Parathyroid adenoma (tissue), 2 donors: ENCODE measurements at regions not wholly inside any gene's neighbourhood (a gene's known extent, or its start where the extent isn't known, plus 50 kb on each side); places are given as distances from the start of the nearest gene placed in this dataset.

ENCODE experiments used
- H2AFZ ChIP-seq: fragments of 300-600 bp; sonication (generic); one replicate; pipeline ENCODE4 v1.7.0; 2017; ENCODE audit warnings: antibody characterized with exemption, mild to moderate bottlenecking
- H3K27ac ChIP-seq: fragments of 300-600 bp; sonication (generic); one replicate; pipeline ENCODE4 v1.7.0; 2017
- H3K27me3 ChIP-seq: fragments of 300-600 bp; sonication (generic); one replicate; pipeline ENCODE4 v1.7.0; 2017; ENCODE audit warnings: low read length; ENCODE audit not compliant: control insufficient read depth, insufficient read depth
- H3K36me3 ChIP-seq: fragments of 300-600 bp; sonication (generic); one replicate; pipeline ENCODE4 v1.7.0; 2017; ENCODE audit warnings: low read length; ENCODE audit not compliant: control insufficient read depth, insufficient read depth
- H3K4me1 ChIP-seq: fragments of 300-600 bp; sonication (generic); one replicate; pipeline ENCODE4 v1.7.0; 2017; ENCODE audit warnings: control low read depth
- H3K4me2 ChIP-seq: fragments of 300-600 bp; sonication (generic); one replicate; pipeline ENCODE4 v1.7.0; 2017; ENCODE audit warnings: low read length
- H3K4me3 ChIP-seq: fragments of 300-600 bp; sonication (generic); one replicate; pipeline ENCODE4 v1.7.0; 2017; ENCODE audit warnings: low read depth, low read length
- H3K79me2 ChIP-seq: fragments of 300-600 bp; sonication (generic); one replicate; pipeline ENCODE4 v1.7.0; 2017; ENCODE audit warnings: control low read depth
- H3K9ac ChIP-seq: fragments of 300-600 bp; sonication (generic); one replicate; pipeline ENCODE4 v1.7.0; 2017; ENCODE audit warnings: mild to moderate bottlenecking
- H3K9me3 ChIP-seq: fragments of 300-600 bp; sonication (generic); one replicate; pipeline ENCODE4 v1.7.0; 2017; ENCODE audit warnings: low read length; ENCODE audit not compliant: control insufficient read depth
- TF ChIP-seq, protein P1 (sequence below): fragments of 300-600 bp; sonication (generic); IDR thresholded peaks from one replicate; pipeline ENCODE4 v1.7.0; 2017; ENCODE audit warnings: antibody characterized with exemption, mild to moderate bottlenecking
- donor health status: primary hyperparathyroidism.

DNA sequence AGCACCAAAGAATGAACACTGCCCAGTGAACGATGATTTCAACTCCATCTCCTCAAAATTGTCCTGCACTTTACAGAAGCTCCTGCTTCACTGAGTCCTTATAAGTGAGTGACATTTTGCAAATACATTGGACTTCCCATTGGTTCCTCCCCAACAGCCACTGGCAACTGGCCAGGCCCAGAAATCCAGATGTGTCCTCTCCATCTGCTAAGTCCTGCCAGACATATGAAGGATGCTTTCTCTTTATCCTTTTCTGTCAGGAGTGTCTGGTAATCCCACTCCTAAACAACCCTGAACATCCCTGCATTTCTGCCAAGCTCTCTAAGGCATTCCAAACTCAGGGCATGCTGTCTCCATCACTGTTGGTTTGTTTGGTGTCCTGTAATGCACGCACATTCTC, 271.8 kb downstream of the RRAGC start:
- Histone ChIP-seq H3K4me2 (no peak overlapping the region), H3K79me2 (no peaks in the 10 kb centered on the region), H2AFZ (no peak overlapping the region), H3K27ac (no peak overlapping the region), H3K36me3 (no peaks in the 10 kb centered on the region), H3K4me3 (no peak overlapping the region), H3K9ac (no peak overlapping the region), H3K27me3 (no peaks in the 10 kb centered on the region), H3K9me3 (no peaks in the 10 kb centered on the region), H3K4me1 (no peaks in the 10 kb centered on the region)
- TF ChIP-seq, protein P1, sequence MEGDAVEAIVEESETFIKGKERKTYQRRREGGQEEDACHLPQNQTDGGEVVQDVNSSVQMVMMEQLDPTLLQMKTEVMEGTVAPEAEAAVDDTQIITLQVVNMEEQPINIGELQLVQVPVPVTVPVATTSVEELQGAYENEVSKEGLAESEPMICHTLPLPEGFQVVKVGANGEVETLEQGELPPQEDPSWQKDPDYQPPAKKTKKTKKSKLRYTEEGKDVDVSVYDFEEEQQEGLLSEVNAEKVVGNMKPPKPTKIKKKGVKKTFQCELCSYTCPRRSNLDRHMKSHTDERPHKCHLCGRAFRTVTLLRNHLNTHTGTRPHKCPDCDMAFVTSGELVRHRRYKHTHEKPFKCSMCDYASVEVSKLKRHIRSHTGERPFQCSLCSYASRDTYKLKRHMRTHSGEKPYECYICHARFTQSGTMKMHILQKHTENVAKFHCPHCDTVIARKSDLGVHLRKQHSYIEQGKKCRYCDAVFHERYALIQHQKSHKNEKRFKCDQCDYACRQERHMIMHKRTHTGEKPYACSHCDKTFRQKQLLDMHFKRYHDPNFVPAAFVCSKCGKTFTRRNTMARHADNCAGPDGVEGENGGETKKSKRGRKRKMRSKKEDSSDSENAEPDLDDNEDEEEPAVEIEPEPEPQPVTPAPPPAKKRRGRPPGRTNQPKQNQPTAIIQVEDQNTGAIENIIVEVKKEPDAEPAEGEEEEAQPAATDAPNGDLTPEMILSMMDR: no peak

DNA sequence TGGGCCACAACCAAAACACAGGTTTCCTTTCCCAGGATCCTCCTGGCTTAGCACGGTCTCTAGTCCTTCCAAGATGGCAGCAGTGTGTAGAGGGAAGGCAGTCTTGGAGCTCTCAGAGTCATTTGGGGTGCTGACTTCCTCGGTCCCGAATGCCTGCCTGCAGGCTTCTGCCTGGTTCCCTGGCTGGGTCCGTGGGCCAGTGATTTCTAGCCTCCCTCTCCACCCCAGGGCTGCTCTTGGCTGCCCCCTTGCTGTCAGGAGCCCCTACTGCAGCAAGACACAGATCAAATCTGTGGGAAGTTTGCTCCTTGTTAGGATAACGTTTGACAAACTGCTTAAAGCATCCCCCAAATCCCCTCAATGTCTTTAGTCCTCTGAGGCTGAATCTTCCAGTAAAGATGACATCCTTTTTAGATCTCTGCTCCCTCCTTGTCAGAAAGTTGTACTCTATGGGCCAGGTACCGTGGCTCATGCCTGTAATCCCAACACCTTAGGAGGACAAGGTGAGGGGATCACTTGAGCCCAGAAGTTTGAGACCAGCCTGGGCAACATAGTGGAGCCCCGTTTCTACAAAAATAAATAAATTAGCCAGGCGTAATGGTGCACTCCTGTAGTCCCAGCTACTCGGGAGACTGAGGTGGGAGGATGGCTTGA, 272.5 kb downstream of the RRAGC start:
- Histone ChIP-seq H3K27ac (no peak overlapping the region), H3K27me3 (no peaks in the 10 kb centered on the region), H3K4me2 (no peak overlapping the region), H3K9ac (no peak overlapping the region), H3K4me3 (no peak overlapping the region), H3K9me3 (no peaks in the 10 kb centered on the region), H3K36me3 (no peaks in the 10 kb centered on the region), H3K79me2 (no peaks in the 10 kb centered on the region), H2AFZ (peak overlapping the region; percentile 38), H3K4me1 (no peaks in the 10 kb centered on the region)
- TF ChIP-seq, protein P1: peak; percentile 57

DNA sequence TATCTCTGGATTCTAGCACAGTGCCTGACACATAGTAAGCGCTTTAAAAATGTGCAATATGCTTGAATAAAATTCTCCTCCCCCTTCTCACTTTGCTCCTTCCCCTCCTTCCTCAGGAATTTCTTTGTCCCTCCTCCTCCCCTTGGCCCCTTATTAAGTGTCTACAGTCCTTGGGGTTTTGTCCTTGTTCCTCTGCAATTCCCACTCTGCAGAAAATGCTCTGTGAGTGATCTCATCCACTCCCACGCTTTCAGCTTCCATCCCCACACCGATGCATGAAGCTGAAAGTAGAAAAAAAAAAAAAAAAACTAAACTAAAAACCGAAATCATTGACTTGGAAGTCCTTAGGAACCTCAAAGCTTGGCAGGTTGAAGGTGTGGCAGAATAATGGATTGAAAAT, 273.6 kb downstream of the RRAGC start:
- Histone ChIP-seq H2AFZ (no peak overlapping the region), H3K27ac (no peak overlapping the region), H3K36me3 (no peaks in the 10 kb centered on the region), H3K4me1 (no peaks in the 10 kb centered on the region), H3K9ac (no peak overlapping the region), H3K4me2 (no peak overlapping the region), H3K9me3 (no peaks in the 10 kb centered on the region), H3K27me3 (no peaks in the 10 kb centered on the region), H3K79me2 (no peaks in the 10 kb centered on the region), H3K4me3 (no peak overlapping the region)
- TF ChIP-seq, protein P1: no peak

GRCh38 chr1:38585460-38585859, 274.1 kb downstream of the RRAGC start:
- Histone ChIP-seq H3K4me1 (no peaks in the 10 kb centered on the region), H3K9ac (no peak overlapping the region), H2AFZ (no peak overlapping the region), H3K36me3 (no peaks in the 10 kb centered on the region), H3K9me3 (no peaks in the 10 kb centered on the region), H3K4me2 (no peak overlapping the region), H3K79me2 (no peaks in the 10 kb centered on the region), H3K27me3 (no peaks in the 10 kb centered on the region), H3K27ac (no peak overlapping the region), H3K4me3 (no peak overlapping the region)
- TF ChIP-seq, protein P1: no peak
